ENCODE measurements at regions not wholly inside any gene's neighbourhood (a gene's known extent, or its start where the extent isn't known, plus 50 kb on each side); places are given as distances from the start of the nearest gene placed in this dataset.

- H4K20me1 ChIP-seq (replicated peaks; ENCODE audit: control insufficient read depth, insufficient read depth, low read length): no peaks in the 10 kb centered on the region
- no peak overlapping the region for H3K9ac ChIP-seq (ENCODE audit: insufficient read depth in 1 of 2, low read depth in 2 of 2, low read length in 2 of 2)
- ATAC-seq (no peak), FAIRE-seq (no peak), DNase-seq (ENCODE audit: extremely low read depth in 1 of 4, low spot score in 3 of 4) (no peak)
- TF ChIP-seq SPI1 (IDR thresholded peaks at IDR 0.05; ENCODE audit: borderline replicate concordance, low read depth, low read length) (no peak), MED1 (CRISPR knock-in tag; IDR thresholded peaks at IDR 0.05; ENCODE audit: borderline replicate concordance) (no peak), THAP7 (CRISPR knock-in tag; IDR thresholded peaks at IDR 0.05) (no peak), HBP1 (CRISPR knock-in tag; IDR thresholded peaks at IDR 0.05) (no peak), KLF10 (CRISPR knock-in tag; IDR thresholded peaks at IDR 0.05) (no peak), ZNF282 (CRISPR knock-in tag; IDR thresholded peaks at IDR 0.05) (no peak), ZKSCAN3 (CRISPR knock-in tag; IDR thresholded peaks at IDR 0.05) (no peak), THAP12 (CRISPR knock-in tag; IDR thresholded peaks at IDR 0.05) (no peak), HLTF (IDR thresholded peaks at IDR 0.05) (no peak), ZFP91 (CRISPR knock-in tag; IDR thresholded peaks at IDR 0.05) (no peak), EP400 (IDR thresholded peaks at IDR 0.05) (no peak), ZNF311 (CRISPR knock-in tag; IDR thresholded peaks at IDR 0.05) (no peak), BRF1 (IDR thresholded peaks at IDR 0.05; ENCODE audit: borderline replicate concordance, extremely low read depth, insufficient read length) (no peak)
- H2AFZ ChIP-seq (ENCODE audit: low read depth, low read length): no peak overlapping the region
- H3K4me3 ChIP-seq: no peak overlapping the region
- no peak overlapping the region for H3K4me2 ChIP-seq (ENCODE audit: insufficient read depth, low read length)
- ChIA-PET POLR2A (no interaction called here), CTCF (ENCODE audit: low intra/inter-chr PET ratio) (no interaction called here)
- in situ Hi-C loops (cut with MboI) (no loop called here), intact Hi-C loops (cut with micrococcal nuclease) (no loop called here)
- no peaks in the 10 kb centered on the region for H3K36me3 ChIP-seq (ENCODE audit: control insufficient read depth, insufficient read depth, low read length)
- H3K9me3 ChIP-seq (replicated peaks; ENCODE audit: control insufficient read depth, insufficient read depth, low read depth, low read length): no peaks in the 10 kb centered on the region
- H3K27ac ChIP-seq (ENCODE audit: extremely low read depth, low read depth, low read length): no peak overlapping the region
- no TSS peak for BruUV-seq (replicated peaks)
- no peaks in the 10 kb centered on the region for H3K9me1 ChIP-seq (ENCODE audit: control insufficient read depth, insufficient read depth, low read length)
- 0% methylated on average over 5 of the region's 5 CpGs for WGBS (ENCODE audit: insufficient coverage, low coverage, missing lambda C conversion rate)
- H3K79me2 ChIP-seq (ENCODE audit: control insufficient read depth, insufficient read depth, low read length): no peaks in the 10 kb centered on the region
- no peaks in the 10 kb centered on the region for H3K4me1 ChIP-seq (replicated peaks in 1 of 2; ENCODE audit: control insufficient read depth in 2 of 2, insufficient read depth in 2 of 2, low read length in 2 of 2)
- no peaks in the 10 kb centered on the region for H3K27me3 ChIP-seq (ENCODE audit: control insufficient read depth in 2 of 2, insufficient read depth in 2 of 2, low read length in 2 of 2)
Measured at GRCh38 chrX:45845142-45845541, 644.5 kb upstream of the DIPK2B start.
